RPMI7951 (cell line): ENCODE measurements at regions not wholly inside any gene's neighbourhood (a gene's known extent, or its start where the extent isn't known, plus 50 kb on each side); places are given as distances from the start of the nearest gene placed in this dataset.

ENCODE experiments used
- DNase-seq: peaks from one replicate; pipeline ENCODE4 v3.0.0-alpha.2; 2012; ENCODE audit warnings: low read depth

GRCh38 chr7:142334236-142334635 is 76.4 kb upstream of the PRSS58 start:
- DNase-seq, result no peak

GRCh38 chr7:142332421-142332820 is 74.6 kb upstream of the PRSS58 start:
- no peak for DNase-seq

GRCh38 chr7:142331941-142332340 is 74.1 kb upstream of the PRSS58 start:
- no peak for DNase-seq

- DNase-seq, result no peak
These were observed 71.4 kb upstream of the PRSS58 start for GRCh38 chr7:142329062-142329790.

GRCh38 chr7:142328551-142328950 is 70.7 kb upstream of the PRSS58 start:
- DNase-seq, result no peak

DNA sequence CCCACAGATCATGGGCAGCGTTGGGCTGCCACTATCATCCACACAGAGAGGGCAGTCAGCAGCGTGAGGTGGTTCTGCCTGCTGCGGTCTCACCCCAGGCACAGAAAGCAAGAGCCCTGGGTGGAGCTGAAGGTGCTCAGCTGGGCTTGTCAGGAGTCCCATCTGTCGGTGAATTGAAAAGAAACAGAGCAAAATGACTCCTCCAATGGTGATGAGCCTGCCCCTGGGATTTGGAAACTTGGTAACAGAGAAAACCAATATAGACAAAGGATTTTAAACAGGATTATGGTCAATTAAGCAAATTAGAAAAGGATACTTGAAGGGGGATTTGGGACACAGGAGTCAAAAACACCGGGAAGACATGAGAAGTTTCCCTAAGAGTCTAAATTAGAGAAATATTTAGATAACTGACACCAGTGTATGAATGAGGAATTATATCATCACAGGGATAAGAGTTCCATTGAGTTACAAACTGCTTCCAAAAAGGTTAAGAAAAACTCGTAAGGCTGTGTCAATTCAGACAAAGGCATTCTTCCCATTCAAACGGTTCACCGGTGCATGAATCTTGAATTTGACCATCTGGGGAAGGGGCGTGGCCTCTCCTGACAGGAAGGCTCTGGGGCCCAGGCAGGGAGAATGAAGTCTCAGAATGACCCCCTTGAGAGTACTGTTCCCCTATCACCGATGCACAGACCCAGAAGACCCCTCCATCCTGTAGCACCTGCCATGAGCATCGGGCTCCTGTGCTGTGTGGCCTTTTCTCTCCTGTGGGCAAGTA is 70.0 kb upstream of the PRSS58 start:
- DNase-seq, result no peak

- peak; percentile 17 for DNase-seq
These were observed 65.8 kb upstream of the PRSS58 start for GRCh38 chr7:142323706-142324105.

DNA sequence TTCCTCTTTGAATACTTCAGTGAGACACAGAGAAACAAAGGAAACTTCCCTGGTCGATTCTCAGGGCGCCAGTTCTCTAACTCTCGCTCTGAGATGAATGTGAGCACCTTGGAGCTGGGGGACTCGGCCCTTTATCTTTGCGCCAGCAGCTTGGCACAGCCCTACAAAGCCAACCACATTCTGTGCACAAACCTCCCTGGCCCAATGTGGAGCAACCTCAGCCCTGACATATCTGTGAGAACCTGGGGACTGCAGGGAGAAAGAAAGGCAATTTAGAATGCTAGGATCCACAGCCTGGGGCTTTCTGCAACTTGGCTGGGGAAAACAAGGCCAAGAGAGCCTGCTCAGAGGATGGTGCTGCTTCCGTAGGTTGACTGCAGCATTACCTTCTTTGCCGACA is 63.5 kb upstream of the PRSS58 start:
- no peak for DNase-seq

DNA sequence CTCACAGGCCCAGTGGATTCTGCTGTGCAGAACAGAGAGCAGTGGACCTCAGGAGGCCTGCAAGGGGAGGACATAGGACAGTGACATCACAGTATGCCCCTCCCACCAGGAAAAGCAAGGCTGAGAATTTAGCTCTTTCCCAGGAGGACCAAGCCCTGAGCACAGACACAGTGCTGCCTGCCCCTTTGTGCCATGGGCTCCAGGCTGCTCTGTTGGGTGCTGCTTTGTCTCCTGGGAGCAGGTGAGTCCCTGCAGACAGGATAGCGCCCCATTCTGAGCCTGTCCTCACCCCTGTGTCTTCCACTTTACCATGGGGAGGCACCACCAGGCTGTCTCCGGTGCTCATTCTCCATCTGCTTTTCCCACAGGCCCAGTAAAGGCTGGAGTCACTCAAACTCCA is 63.0 kb upstream of the PRSS58 start:
- DNase-seq, result no peak

- peak; percentile 14 for DNase-seq
These were observed 62.1 kb upstream of the PRSS58 start for GRCh38 chr7:142319970-142320369.

DNA sequence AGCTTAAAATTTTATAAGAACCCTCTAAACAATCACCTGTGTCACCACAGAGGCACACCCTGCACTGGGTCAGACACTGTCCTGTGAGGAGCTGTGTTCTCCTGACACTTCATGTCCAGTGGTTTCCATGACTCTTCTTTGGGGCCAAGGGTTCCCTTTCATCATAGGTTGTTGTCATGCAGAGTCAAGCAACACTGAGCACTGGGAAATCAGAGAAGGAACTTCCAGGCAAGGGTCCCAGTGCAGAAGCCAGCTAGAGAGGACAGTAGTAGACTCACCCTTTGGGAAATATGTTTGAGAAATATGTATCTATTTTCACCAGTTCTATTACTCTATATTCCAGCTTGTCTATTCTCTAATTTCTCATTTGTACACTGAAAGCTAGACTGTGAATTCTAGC is 56.4 kb upstream of the PRSS58 start:
- no peak for DNase-seq

GRCh38 chr7:142313528-142313927 is 55.7 kb upstream of the PRSS58 start:
- no peak for DNase-seq

- DNase-seq, result no peak
These were observed 54.0 kb upstream of the PRSS58 start for GRCh38 chr7:142311876-142312275.

GRCh38 chr7:142308918-142309317 is 51.1 kb upstream of the PRSS58 start:
- no peak for DNase-seq

DNA sequence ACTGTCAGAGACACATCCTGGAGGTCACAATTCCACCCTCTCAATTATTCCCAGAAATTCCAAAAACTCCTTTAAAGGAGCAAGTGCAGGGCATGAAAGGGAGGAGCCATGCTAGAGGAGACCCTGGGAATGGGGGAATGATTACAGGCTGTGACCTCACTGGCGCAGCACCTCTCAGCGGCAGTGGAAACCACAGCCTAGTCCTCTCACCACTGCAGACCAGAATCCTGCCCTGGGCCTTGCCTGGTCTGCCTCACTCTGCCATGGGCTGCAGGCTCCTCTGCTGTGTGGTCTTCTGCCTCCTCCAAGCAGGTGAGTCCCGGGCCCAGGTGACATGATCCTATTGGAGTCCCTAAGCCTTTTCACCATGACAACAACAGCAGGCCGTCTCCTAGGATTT is 50.5 kb upstream of the PRSS58 start:
- DNase-seq, result no peak
